Activated CD4-positive, alpha-beta T cell treated with anti-CD3 and anti-CD28 coated beads, Interleukin-10, Interleukin-2, amounts not matched to agents 100 ng/mL and 50 ng/mL, durations not matched to agents 16 hours and 8 hours (primary cell): ENCODE measurements at regions not wholly inside any gene's neighbourhood (a gene's known extent, or its start where the extent isn't known, plus 50 kb on each side); places are given as distances from the start of the nearest gene placed in this dataset.

Experiments used
- DNase-seq: peaks from one replicate; pipeline ENCODE4 v3.0.0-alpha.2; 2020

GRCh38 chr18:26794230-26795101, 71.0 kb downstream of the AQP4 start:
- no peak for DNase-seq

GRCh38 chr18:26792661-26793060, 72.8 kb downstream of the AQP4 start:
- no peak for DNase-seq

DNA sequence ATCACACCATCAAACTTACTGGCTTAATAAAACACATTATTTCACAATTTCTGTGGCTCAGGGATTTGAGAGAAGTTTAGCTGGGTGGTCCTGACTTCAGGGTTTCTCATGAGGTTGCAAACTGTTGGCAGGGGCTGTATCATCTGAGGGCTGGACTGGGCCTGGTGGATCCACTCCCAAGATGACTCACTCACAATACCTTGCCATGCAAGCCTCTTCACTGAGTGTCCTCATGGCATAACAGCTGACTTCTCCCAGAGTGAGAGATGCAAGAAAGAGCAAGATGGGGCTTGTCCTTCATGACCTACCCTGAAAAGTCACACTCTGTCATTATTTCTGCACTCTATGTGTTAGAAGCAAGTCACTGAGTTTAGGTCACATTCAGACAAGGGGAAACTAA, 73.8 kb downstream of the AQP4 start:
- no peak for DNase-seq

DNA sequence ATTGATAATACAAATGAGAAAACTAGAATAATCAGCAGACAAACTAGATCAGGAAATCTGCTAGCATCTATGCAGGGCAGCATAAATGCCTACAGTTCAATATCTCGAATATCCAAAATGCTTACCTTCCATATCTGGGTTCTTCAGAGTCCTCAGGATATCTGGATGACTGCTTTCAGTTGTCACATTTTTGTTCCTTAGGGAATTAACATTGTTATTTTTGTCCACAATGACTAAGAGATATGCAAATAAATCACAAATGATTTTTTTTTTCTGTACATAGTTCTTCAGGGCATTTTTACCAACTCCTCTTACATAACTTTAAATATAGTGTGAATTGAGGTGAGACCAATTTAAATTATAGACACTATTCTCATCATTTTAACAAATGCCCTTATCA, 80.9 kb downstream of the AQP4 start:
- DNase-seq = no peak

DNA sequence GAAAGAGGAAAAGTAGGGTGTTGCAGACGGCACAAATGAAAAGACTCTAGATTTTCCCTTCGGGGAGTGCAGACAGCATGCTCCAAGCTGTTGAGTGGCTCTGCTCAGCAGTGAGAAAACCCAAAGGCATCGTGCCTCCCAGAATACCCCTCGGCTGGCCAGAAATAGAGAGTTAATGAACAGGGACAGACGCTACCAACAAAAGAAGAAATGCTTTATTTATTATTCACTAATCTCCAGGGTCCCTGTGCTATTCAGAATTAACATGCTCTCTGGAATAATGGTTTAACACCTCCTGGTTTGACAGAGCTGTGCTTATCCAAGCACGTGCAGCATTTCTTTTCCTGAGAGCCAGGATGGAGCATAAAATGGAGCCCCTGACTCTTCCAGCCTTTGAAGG, 82.3 kb downstream of the AQP4 start:
- DNase-seq = no peak

GRCh38 chr18:26780520-26781325, 84.8 kb downstream of the AQP4 start:
- DNase-seq = no peak

GRCh38 chr18:26778054-26778393, 87.5 kb downstream of the AQP4 start:
- DNase-seq = no peak

- DNase-seq = no peak
Observed at GRCh38 chr18:26777351-26778053, 88.0 kb downstream of the AQP4 start.

- DNase-seq = no peak
Observed at GRCh38 chr18:26772691-26773090, 92.8 kb downstream of the AQP4 start.

GRCh38 chr18:26771524-26771923, 94.0 kb downstream of the AQP4 start:
- no peak for DNase-seq

DNA sequence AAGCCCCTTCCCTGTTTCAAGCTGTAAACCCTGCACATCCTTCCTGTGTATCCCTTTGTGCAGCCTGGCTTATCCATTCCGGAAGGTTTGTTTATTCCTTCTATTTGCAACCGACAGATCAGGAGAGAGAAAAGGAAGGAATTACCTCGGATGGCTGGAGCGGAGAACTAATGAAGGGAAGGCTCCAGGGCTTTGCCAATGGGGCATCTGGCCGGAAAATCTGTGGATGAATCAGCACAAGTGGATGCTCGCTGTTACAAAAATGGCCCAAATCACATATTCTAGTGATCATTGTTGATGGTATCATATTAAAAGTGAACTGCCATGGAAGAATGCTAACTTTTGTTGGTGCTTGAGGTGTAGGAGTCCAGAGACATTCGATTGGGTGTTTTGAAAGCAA, 97.1 kb downstream of the AQP4 start:
- no peak for DNase-seq

- no peak for DNase-seq
Observed at GRCh38 chr18:26765498-26765897, 100.0 kb downstream of the AQP4 start.

GRCh38 chr18:26764586-26764985, 100.9 kb downstream of the AQP4 start:
- no peak for DNase-seq

- no peak for DNase-seq
Observed at GRCh38 chr18:26764177-26764576, 101.3 kb downstream of the AQP4 start.

- no peak for DNase-seq
Observed at GRCh38 chr18:26763446-26764110, 101.9 kb downstream of the AQP4 start.

- no peak for DNase-seq
Observed at GRCh38 chr18:26757263-26758019, 108.1 kb downstream of the AQP4 start.

DNA sequence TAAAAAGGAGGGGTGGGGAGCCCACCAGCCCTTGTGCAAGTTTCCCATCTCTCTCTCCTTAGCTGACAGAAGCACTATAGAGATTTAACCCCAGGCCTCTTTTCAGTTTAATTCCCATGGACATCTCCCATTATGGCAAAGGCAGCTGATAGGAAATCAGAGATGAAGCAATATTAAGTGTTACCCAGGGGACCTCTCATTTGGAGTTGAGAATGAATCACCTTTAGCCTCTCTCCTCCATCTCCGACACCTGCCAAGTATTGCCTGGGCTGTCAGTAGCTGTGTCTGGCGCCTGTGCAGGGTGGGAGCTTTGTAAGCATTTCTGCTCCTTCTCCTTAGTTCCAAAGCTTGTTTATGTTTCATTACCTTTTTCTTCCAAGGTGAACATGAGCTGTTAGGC, 109.0 kb downstream of the AQP4 start:
- no peak for DNase-seq

GRCh38 chr18:26746826-26747475, 118.6 kb downstream of the AQP4 start:
- no peak for DNase-seq

DNA sequence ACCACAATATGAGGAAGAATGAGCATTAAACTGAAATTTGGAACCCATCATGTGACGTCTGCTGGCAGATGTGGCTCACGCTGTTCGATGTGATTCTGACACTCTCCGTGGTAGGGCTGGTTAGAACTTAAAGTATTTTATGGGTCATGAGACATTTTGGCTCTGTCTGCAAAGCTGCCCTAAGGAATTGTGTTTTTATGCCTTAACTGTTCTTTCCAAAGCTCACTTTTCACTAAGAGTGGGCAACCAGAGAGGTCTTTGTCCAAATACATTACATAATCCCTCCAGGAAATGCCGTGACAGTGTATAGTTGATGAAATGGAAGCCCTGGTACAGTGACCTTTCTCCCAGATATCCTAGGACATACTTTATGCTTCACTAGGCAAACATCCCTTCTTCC, 119.1 kb downstream of the AQP4 start:
- DNase-seq = no peak

GRCh38 chr18:26745288-26746181, 120.0 kb downstream of the AQP4 start:
- no peak for DNase-seq

DNA sequence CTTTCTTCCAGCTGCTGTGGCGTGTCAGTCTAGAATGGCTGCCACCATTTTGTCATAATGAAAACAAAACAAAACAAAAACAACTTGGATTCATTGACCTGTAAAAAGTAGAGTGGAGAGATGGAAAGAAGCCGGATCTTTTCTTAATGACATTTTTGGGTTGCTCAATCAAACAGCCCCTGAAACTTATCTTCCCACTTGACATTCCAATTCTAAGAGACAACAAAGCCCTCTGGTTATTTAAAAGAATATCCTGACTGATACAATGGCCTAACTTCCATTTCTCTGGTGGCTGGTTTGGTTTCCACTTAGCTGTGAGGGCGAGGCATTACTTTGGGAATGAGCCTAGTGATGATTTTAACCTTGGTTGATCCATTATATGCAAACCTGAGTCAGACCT, 123.7 kb downstream of the AQP4 start:
- DNase-seq = no peak
